HG02885 (cell line): ENCODE measurements at regions not wholly inside any gene's neighbourhood (a gene's known extent, or its start where the extent isn't known, plus 50 kb on each side); places are given as distances from the start of the nearest gene placed in this dataset.

ENCODE experiments used
- ATAC-seq: cut with Tn5 transposase; IDR thresholded peaks from one replicate; pipeline ENCODE4 v1.9.1; 2021; ENCODE audit warnings: mild to moderate bottlenecking; ENCODE audit not compliant: unreplicated experiment, poor library complexity

- ATAC-seq: no peak
Measured at GRCh38 chr5:27318701-27319100, 280.3 kb upstream of the CDH9 start.

DNA sequence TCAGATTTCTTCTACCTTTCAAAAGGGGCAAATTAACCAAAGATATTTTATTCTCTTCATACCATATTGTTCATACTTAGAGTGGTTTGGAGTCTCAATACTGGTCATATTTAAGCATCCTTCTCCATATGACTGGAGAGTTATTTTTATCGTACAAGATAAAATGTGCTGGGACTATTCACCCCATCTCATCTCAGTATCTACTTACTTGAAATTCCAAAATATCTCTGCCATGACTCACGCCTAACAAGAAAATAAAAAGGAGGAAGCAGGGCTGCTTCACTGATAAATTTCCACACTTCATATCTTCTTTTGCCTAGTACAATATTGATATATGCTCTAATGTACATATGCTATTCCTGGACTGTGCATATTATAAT, 277.9 kb upstream of the CDH9 start:
- no peak for ATAC-seq

GRCh38 chr5:27315363-27316270, 277.2 kb upstream of the CDH9 start:
- no peak for ATAC-seq

DNA sequence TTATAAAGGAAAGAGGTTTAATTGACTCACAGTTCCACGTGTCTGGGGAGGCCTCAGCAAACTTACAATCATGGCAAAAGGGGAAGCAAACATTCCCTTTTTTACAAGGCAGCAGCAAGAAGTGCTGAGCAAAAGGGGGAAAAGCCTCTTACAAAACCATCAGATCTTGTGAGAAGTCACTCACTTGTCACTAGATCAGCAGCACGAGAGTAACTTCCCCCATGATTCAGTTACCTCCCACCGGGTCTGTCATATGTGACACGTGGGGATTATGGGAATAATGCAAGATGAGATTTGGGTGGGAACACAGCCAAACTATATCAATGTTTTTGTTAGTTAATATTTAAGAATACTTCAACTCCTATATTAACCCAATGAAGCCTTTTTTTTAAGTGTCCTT, 275.2 kb upstream of the CDH9 start:
- no peak for ATAC-seq

DNA sequence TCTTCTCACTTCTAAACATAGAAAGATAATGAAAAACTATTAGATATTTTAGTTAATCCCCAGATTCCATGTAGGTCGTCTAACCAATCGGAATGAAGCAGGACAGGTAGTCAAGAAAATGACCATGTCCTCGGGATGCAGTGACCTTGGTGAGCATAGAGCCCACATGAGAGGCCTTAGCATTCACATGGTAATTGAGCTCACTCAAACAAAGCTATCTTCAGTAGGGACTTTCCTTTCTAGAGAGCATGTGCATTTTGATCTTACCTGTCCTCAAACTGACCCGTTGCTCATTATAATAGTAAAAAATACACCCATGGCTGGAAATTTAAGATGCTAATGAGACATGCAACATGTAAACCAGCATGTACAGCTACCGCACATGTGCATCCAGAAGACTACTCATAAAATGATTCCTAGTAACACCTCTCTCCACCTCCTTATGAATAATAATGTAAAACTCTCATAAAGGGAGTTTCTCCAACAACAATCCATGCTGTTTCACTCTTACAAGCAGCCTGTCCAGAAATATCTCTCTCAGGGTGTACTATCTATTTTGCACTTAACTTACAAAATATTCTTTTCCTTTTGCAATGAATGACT, 274.0 kb upstream of the CDH9 start:
- ATAC-seq: no peak

- ATAC-seq: no peak
Measured at GRCh38 chr5:27311544-27311943, 273.2 kb upstream of the CDH9 start.

DNA sequence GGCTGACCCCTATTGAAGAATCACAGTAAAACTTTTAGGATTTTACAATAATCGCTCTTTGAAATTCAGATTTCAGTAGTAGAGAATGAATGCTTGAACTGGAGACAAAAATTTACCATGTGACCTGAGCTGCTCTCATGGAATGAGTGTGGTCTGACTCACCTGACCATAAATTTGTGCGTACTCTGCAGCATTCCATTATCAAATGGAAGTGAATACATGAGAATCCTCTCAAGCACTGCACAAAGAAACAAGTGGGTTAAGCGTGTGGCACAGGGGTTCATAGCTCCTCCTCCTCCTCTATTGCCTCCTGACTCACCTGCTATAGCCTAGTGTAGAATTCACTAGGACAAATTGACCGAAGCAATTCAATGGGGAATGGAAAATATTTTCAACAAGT, 269.8 kb upstream of the CDH9 start:
- no peak for ATAC-seq

GRCh38 chr5:27290172-27290571, 251.8 kb upstream of the CDH9 start:
- no peak for ATAC-seq

DNA sequence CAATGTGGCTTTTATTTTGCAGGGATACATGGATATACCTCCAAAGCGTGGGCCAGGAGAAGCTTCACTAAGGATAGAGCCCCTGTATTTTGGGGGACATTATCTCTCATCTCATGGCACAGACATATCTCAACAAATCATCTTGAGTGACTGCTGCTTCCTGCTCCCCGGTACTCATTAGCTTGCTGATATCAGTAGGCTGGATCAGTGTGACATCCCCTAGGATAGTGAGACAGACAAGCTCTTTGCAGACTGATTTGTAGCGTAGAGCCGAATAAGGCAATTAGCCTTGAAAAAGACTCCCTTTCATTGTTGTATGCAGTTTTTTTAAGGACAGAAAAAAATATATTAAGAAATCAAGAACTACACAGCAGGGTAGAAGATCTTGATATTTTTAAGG, 237.7 kb upstream of the CDH9 start:
- ATAC-seq: no peak

- ATAC-seq: no peak
Measured at GRCh38 chr5:27275345-27275744, 237.0 kb upstream of the CDH9 start.

GRCh38 chr5:27269766-27270165, 231.4 kb upstream of the CDH9 start:
- ATAC-seq: no peak

GRCh38 chr5:27267209-27267824, 228.9 kb upstream of the CDH9 start:
- no peak for ATAC-seq

DNA sequence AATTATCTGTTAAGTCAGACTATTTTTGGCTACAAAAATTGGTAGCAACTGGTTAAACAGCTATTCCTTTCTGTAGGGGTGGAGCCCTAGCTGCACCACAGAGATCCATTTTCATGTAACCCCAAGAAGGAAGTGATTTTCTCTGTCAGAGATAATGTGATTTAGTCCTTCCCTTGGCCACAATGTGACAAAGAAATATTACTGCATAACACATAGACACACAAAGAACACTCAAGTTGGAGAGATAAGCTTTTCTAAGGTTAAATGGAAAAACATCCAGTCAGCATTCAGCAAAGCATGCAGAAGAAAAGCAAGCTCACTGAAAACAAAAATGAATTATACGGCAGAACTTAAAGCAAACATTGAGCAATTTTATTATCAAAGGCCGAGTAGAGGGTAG, 227.8 kb upstream of the CDH9 start:
- no peak for ATAC-seq

GRCh38 chr5:27257696-27258095, 219.3 kb upstream of the CDH9 start:
- no peak for ATAC-seq

DNA sequence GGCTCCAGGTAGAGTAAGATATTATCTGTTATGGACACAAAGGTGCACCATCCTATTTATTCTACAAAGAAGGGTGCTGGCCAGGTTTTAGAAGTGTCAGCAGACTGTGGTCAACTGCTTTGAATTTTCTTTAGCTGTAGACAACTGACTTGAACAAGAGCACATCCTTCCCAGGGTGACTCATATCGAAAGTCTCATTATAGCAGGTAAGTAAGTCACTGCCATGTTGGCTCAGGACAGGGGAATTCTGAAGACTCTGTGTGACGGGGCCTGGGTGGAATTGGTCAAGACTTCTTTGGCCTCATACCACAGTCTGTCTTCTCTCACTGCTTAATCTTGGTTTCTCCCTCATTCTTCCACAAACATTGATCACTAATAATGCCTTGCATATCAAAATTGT, 214.5 kb upstream of the CDH9 start:
- ATAC-seq: peak; percentile 57

DNA sequence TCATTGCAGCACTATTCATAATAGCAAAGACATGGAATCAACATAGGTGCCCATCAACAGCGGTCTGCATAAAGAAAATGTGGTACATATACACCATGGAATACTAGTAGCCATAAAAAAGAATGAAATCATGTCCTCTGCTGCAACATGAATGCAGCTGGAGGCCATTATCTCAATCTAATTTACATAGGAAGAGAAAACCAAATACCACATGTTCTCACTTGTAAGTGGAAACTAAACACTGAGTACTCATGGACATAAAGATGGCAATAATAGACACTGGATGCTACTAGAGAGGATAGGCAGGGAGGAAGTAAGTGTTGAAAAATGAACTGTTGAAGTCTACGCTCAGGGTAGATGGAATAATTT, 203.9 kb upstream of the CDH9 start:
- ATAC-seq: no peak

DNA sequence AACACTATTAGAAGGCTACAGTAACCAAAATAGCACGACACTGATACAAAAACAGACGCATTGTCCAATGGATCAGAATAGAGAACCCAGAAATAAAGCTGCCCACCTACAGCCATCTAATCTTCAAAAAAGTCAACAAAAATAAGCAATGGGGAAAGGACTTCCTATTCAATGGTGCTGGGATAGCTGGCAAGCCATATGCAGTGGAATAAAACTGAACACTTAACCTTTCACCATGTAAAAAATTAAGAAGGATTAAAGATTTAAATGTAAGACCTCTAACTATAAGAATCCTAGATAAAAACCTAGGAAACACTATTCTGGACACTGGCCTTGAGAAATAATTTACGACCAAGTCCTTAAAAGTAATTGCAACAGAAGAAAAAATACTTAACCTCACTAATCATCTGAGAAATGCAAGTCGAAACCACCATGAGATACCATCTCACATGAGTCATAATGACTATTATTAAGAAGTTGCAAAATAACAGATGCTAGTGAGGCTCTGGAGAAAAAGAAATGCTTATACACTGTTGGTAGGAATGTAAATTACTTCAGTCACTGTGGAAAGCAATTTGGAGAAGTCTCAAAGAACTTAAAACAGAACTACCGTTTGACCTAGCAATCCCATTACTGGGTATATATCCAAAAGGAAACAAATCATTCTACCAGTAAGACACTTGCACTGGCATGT, 203.3 kb upstream of the CDH9 start:
- no peak for ATAC-seq

GRCh38 chr5:27240791-27241190, 202.4 kb upstream of the CDH9 start:
- no peak for ATAC-seq

GRCh38 chr5:27234916-27235315, 196.5 kb upstream of the CDH9 start:
- ATAC-seq: no peak

DNA sequence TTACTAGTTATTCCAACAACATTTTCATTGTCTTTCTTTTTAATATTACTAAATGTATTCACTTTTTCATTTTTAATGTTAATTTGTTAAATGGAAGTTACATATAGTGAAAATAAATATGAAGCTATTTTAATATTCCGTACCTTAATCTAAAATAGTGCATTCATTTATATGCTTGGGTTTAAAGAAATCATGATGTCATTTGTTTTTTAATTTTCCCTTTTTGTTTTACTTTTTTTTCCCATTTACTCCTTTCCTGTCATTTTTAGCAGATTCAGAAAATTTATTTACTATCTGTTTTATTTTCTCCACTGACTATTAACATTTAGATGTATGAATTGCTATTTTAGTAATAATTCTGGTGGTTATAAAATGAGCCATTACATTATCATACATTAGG, 183.0 kb upstream of the CDH9 start:
- ATAC-seq: no peak

GRCh38 chr5:27220752-27221151, 182.4 kb upstream of the CDH9 start:
- no peak for ATAC-seq
